ENCODE measurements at regions not wholly inside any gene's neighbourhood (a gene's known extent, or its start where the extent isn't known, plus 50 kb on each side); places are given as distances from the start of the nearest gene placed in this dataset.

- Mint-ChIP-seq H3K27me3 (peaks cover 25% of the 10 kb centered on the region), H3K4me3 (no peak overlapping the region), H3K36me3 (ENCODE audit: low read depth) (peaks cover 4% of the 10 kb centered on the region), H3K4me1 (peaks cover 11% of the 10 kb centered on the region), H3K27ac (no peak overlapping the region)
- DNase-seq = peak in 1 of 3 donors; percentile 14
- no peaks in the 10 kb centered on the region for H3K9me3 ChIP-seq (ENCODE audit: control insufficient read depth, low read length, poor library complexity, severe bottlenecking)
- ATAC-seq = peak; percentile 44
Observed at GRCh38 chr12:14167005-14167628, 185.7 kb upstream of the GRIN2B start.

GRCh38 chr12:14169281-14169680 lies 187.9 kb upstream of the GRIN2B start:
- Mint-ChIP-seq H3K36me3 (ENCODE audit: low read depth) (peaks cover 4% of the 10 kb centered on the region), H3K4me1 (peaks cover 11% of the 10 kb centered on the region), H3K4me3 (no peak overlapping the region), H3K27me3 (peaks cover 36% of the 10 kb centered on the region), H3K27ac (no peak overlapping the region)
- H3K9me3 ChIP-seq (ENCODE audit: control insufficient read depth, low read length, poor library complexity, severe bottlenecking) = peaks cover 2% of the 10 kb centered on the region
- no peak for DNase-seq
- ATAC-seq = no peak

DNA sequence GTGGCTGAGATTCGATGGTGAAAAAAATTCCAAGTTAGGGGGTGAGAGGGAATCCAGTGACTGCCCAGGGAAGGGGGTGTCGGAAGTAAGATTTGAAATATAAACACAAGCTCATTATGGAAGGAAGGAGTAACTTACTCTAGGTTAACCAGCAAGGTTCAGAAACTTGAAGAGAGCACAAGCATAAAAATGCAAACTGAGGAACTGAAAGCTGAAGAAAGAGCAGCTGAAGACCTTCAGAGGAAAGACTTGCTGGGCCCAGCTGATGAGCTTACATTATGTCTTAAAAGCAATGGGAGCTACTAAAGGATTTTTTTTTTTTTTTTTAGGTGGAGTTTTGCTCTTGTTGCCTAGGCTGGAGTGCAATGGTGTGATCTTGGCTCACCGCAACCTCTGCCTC lies 189.7 kb upstream of the GRIN2B start:
- ATAC-seq (no peak), DNase-seq (no peak)
- Mint-ChIP-seq H3K27me3 (peaks cover 42% of the 10 kb centered on the region), H3K4me1 (peaks cover 11% of the 10 kb centered on the region), H3K36me3 (ENCODE audit: low read depth) (peaks cover 4% of the 10 kb centered on the region), H3K4me3 (no peak overlapping the region), H3K27ac (no peak overlapping the region)
- peaks cover 2% of the 10 kb centered on the region for H3K9me3 ChIP-seq (ENCODE audit: control insufficient read depth, low read length, poor library complexity, severe bottlenecking)

DNA sequence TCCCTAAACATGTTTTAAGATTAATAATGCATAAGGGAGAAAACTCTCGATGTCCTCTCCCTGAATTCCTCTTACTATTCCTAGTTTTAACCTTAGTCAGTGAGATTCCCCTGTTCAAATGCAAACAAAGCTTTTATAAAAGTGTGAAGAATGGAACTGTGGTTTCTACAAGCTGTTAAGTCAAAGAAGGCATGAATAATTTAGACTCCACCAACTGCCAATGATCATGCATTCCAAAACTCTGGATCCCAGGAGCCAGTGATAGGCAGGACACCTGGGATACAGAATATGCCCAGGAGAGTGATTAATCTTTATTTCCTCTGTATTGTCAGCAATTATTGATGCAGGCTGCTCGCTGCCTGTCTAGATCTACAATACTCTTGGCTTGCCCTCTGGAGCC lies 190.3 kb upstream of the ATF7IP start:
- H3K4me3 Mint-ChIP-seq = no peak overlapping the region
- H3K36me3 Mint-ChIP-seq (ENCODE audit: low read depth) = peaks cover 4% of the 10 kb centered on the region
- peaks cover 24% of the 10 kb centered on the region for H3K27me3 Mint-ChIP-seq

GRCh38 chr12:14185427-14186192 lies 179.9 kb upstream of the ATF7IP start:
- Mint-ChIP-seq H3K36me3 (ENCODE audit: low read depth) (peaks cover 2% of the 10 kb centered on the region), H3K27me3 (peaks cover 25% of the 10 kb centered on the region), H3K4me1 (peaks cover 7% of the 10 kb centered on the region), H3K4me3 (no peak overlapping the region), H3K27ac (no peak overlapping the region)
- no peaks in the 10 kb centered on the region for H3K9me3 ChIP-seq (ENCODE audit: control insufficient read depth, low read length, poor library complexity, severe bottlenecking)
- DNase-seq = no peak
- ATAC-seq = peak; percentile 55

More for the DNA sequence above, 190.3 kb upstream of the ATF7IP start:
- DNase-seq (no peak), ATAC-seq (no peak)
- peaks cover 4% of the 10 kb centered on the region for H3K4me1 Mint-ChIP-seq
- no peak overlapping the region for H3K27ac Mint-ChIP-seq
- peaks cover 2% of the 10 kb centered on the region for H3K9me3 ChIP-seq (ENCODE audit: control insufficient read depth, low read length, poor library complexity, severe bottlenecking)

- Mint-ChIP-seq H3K27me3 (peaks cover 25% of the 10 kb centered on the region), H3K27ac (no peak overlapping the region), H3K4me1 (peaks cover 7% of the 10 kb centered on the region), H3K36me3 (ENCODE audit: low read depth) (peaks cover 2% of the 10 kb centered on the region), H3K4me3 (no peak overlapping the region)
- no peak for DNase-seq
- ATAC-seq = no peak
- H3K9me3 ChIP-seq (ENCODE audit: control insufficient read depth, low read length, poor library complexity, severe bottlenecking) = no peaks in the 10 kb centered on the region
Observed at GRCh38 chr12:14186193-14186502, 179.3 kb upstream of the ATF7IP start.

GRCh38 chr12:14187002-14187401 lies 178.5 kb upstream of the ATF7IP start:
- no peak overlapping the region for H3K4me3 Mint-ChIP-seq
- DNase-seq (no peak), ATAC-seq (no peak)
- H3K27ac Mint-ChIP-seq = peak overlapping the region; percentile 27
- H3K4me1 Mint-ChIP-seq = peaks cover 7% of the 10 kb centered on the region
- peaks cover 25% of the 10 kb centered on the region for H3K27me3 Mint-ChIP-seq
- H3K9me3 ChIP-seq (ENCODE audit: control insufficient read depth, low read length, poor library complexity, severe bottlenecking) = no peaks in the 10 kb centered on the region
- peaks cover 2% of the 10 kb centered on the region for H3K36me3 Mint-ChIP-seq (ENCODE audit: low read depth)

- peaks cover 25% of the 10 kb centered on the region for H3K27me3 Mint-ChIP-seq
Observed at GRCh38 chr12:14187966-14188365, 177.5 kb upstream of the ATF7IP start.

GRCh38 chr12:14188744-14189143 lies 176.7 kb upstream of the ATF7IP start:
- no peaks in the 10 kb centered on the region for H3K9me3 ChIP-seq (ENCODE audit: control insufficient read depth, low read length, poor library complexity, severe bottlenecking)
- peaks cover 7% of the 10 kb centered on the region for H3K4me1 Mint-ChIP-seq
- peaks cover 25% of the 10 kb centered on the region for H3K27me3 Mint-ChIP-seq
- no peak overlapping the region for H3K4me3 Mint-ChIP-seq
- DNase-seq (no peak), ATAC-seq (no peak)
- H3K36me3 Mint-ChIP-seq (ENCODE audit: low read depth) = peaks cover 2% of the 10 kb centered on the region
- H3K27ac Mint-ChIP-seq = no peak overlapping the region

More at GRCh38 chr12:14187966-14188365, 177.5 kb upstream of the ATF7IP start:
- Mint-ChIP-seq H3K4me1 (peaks cover 7% of the 10 kb centered on the region), H3K27ac (peak overlapping the region; percentile 27), H3K4me3 (no peak overlapping the region), H3K36me3 (ENCODE audit: low read depth) (peaks cover 2% of the 10 kb centered on the region)
- no peak for ATAC-seq
- H3K9me3 ChIP-seq (ENCODE audit: control insufficient read depth, low read length, poor library complexity, severe bottlenecking) = no peaks in the 10 kb centered on the region
- no peak for DNase-seq

- Mint-ChIP-seq H3K27ac (no peak overlapping the region), H3K27me3 (peaks cover 23% of the 10 kb centered on the region), H3K4me1 (peaks cover 2% of the 10 kb centered on the region), H3K36me3 (ENCODE audit: low read depth) (peaks cover 2% of the 10 kb centered on the region), H3K4me3 (no peak overlapping the region)
- no peak for ATAC-seq
- no peak for DNase-seq
- H3K9me3 ChIP-seq (ENCODE audit: control insufficient read depth, low read length, poor library complexity, severe bottlenecking) = no peaks in the 10 kb centered on the region
Observed at GRCh38 chr12:14190694-14191093, 174.8 kb upstream of the ATF7IP start.

- H3K27me3 Mint-ChIP-seq = peaks cover 19% of the 10 kb centered on the region
- no peaks in the 10 kb centered on the region for H3K9me3 ChIP-seq (ENCODE audit: control insufficient read depth, low read length, poor library complexity, severe bottlenecking)
- ATAC-seq = no peak
Observed at GRCh38 chr12:14191612-14192011, 173.9 kb upstream of the ATF7IP start.

DNA sequence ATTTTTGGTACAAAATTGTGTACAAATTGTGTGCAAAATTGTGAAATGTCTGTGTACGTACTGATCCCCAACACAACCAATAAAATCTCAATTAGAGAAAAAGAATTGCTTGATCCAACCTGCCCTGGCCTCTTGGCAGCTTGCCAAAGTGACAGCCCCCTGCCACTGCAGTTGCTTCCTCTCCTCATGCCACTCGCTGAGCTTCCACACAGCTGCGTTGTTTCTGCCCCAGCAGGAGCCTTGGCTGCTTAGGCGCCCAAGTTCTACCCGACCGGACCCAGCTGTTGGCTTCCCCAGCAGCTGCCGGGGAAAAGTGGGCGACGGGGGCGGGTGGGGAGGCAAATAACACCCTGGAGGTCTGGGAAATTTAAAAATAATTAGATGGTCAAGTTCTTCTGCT lies 171.8 kb upstream of the ATF7IP start:
- Mint-ChIP-seq H3K27me3 (peaks cover 3% of the 10 kb centered on the region), H3K27ac (no peak overlapping the region)
- no peak for ATAC-seq

More at GRCh38 chr12:14191612-14192011, 173.9 kb upstream of the ATF7IP start:
- Mint-ChIP-seq H3K4me3 (no peak overlapping the region), H3K36me3 (ENCODE audit: low read depth) (peaks cover 2% of the 10 kb centered on the region), H3K4me1 (no peaks in the 10 kb centered on the region), H3K27ac (no peak overlapping the region)
- DNase-seq = no peak

GRCh38 chr12:14194572-14194971 lies 170.9 kb upstream of the ATF7IP start:
- H3K36me3 Mint-ChIP-seq (ENCODE audit: low read depth) = no peaks in the 10 kb centered on the region
- no peaks in the 10 kb centered on the region for H3K9me3 ChIP-seq (ENCODE audit: control insufficient read depth, low read length, poor library complexity, severe bottlenecking)
- H3K4me1 Mint-ChIP-seq = no peaks in the 10 kb centered on the region
- DNase-seq = no peak
- no peak overlapping the region for H3K27ac Mint-ChIP-seq
- no peaks in the 10 kb centered on the region for H3K27me3 Mint-ChIP-seq
- ATAC-seq = no peak
- H3K4me3 Mint-ChIP-seq = no peak overlapping the region

More for the DNA sequence above, 171.8 kb upstream of the ATF7IP start:
- DNase-seq = no peak
- Mint-ChIP-seq H3K4me3 (no peak overlapping the region), H3K36me3 (ENCODE audit: low read depth) (no peaks in the 10 kb centered on the region), H3K4me1 (no peaks in the 10 kb centered on the region)
- no peaks in the 10 kb centered on the region for H3K9me3 ChIP-seq (ENCODE audit: control insufficient read depth, low read length, poor library complexity, severe bottlenecking)

All from T-helper 17 cell (primary cell).